GM18498 (cell line): ENCODE measurements at regions not wholly inside any gene's neighbourhood (a gene's known extent, or its start where the extent isn't known, plus 50 kb on each side); places are given as distances from the start of the nearest gene placed in this dataset.

Experiments
- ATAC-seq: cut with Tn5 transposase; IDR thresholded peaks from one replicate; pipeline ENCODE4 v1.9.1; 2021; ENCODE audit warnings: mild to moderate bottlenecking, moderate library complexity; ENCODE audit not compliant: unreplicated experiment

DNA sequence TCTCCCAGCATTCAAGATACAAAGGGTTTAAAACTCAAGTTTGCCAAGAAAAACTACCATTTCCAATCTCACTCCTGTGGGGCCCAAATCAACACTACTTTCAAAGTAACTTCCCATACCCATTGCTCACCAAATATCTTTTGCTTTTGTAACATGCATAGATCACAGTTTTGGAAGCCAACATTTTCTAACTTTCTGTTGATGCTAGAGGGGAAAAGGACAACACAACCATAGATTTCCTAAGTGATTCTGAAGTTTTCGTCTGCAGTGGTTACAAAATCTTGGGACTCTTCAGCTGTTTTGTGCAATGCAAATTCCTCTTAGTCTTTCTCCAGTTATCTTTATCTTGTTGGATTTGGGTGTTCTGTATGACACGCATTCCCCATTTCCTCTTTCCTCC, 94.1 kb upstream of the PAPPA start:
- no peak for ATAC-seq

DNA sequence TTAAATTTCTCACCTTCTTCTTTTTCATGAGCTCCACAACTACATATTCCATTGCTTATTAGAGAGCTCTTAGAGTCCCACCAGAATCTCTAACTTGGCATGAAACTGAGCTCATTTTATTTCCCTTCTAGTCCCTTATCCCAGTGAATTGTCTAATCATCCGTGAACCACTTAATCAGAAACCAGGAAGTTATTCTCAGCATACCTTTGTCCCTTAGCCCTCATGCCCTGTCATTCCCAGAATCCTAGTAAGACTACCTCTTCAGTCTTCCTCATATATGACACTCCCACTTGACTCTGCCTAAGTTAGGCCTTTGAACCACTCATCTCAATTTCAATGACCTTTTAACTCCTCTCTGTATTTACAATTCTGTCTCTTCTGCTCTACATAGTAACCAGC, 93.0 kb upstream of the PAPPA start:
- ATAC-seq = no peak

GRCh38 chr9:116061546-116062205, 91.9 kb upstream of the PAPPA start:
- no peak for ATAC-seq

DNA sequence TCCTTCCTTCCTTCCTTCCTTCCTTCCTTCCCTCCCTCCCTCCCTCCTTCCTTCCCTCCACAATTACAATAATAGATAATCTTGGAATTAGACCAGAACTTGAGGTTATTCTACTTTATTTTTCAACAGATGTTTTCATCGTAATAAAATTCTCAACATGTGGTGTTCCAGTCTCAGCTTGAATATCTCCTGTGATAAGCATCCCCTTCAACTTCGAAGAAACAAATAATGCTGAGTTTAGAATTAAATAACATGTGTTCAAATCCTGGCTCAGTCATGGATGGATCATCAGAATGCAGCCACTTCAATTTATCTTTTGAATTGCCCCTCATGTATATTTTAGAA, 91.4 kb upstream of the PAPPA start:
- no peak for ATAC-seq

DNA sequence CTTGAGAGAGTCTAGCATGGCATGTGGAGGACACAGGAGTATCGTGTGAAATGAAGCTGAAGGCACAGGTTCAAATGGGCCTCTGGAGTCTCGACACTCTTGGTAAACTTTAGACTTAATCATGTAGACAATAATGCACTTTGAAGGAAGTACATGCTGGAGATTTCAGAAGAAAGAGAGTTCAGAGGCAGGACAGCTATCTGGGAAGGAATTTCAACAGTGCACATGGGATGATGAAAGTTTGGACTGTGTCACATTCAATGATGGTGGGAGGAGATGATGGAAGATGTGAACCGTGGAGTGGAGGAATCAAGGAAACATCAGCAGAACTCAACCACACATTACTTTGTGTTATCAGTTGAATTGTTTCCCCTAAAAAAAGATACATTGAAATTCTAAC, 88.6 kb upstream of the PAPPA start:
- ATAC-seq = no peak

GRCh38 chr9:116066221-116066620, 87.4 kb upstream of the PAPPA start:
- no peak for ATAC-seq

DNA sequence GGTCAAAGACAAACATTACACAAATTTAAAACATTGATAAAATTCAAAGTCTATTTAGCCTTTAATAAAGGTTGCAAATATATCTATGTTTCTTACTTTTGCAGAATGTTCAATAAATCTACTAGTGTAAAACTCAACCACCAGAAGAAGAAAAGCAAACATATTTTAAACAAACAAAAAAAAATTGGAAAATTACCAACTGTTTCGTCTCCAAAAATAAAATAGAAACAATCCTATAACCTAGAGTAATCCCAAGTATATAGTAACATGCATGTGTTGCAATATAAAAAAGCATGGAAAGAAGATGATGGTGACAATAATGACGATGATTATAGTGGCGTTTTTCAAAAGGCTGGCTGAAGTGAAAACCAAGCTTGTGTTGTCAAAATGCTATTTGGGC, 86.0 kb upstream of the PAPPA start:
- ATAC-seq = no peak

DNA sequence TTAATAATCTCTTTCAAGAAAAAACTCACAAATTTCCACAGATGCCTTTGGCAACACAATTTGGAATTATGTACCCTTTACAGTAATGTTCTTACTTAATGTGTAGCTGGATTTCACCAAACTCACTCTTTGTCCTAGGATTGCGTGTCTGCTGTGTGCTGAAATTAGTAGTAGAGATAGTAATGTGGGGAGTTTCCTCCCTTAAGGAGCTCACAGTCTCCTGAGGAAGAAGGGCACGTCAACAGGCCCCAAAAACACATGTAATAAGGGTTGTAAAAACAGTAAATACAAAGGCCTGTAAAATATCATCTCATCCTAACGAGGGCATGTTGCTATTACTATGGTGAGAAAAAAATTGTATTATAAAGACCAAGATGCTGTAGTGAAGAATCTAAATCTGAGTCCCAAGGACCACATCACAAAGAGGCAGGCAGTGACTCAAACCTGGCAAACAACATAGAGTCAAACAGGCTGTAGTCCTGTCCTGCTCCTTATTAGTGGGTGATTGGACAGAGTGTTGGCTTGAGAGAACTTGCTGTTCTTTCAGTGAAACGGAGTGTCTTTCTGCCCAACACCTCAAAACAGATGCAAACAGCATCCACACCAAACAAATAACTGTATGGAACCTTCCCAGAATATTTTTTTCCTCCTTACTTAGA, 83.2 kb upstream of the PAPPA start:
- no peak for ATAC-seq

DNA sequence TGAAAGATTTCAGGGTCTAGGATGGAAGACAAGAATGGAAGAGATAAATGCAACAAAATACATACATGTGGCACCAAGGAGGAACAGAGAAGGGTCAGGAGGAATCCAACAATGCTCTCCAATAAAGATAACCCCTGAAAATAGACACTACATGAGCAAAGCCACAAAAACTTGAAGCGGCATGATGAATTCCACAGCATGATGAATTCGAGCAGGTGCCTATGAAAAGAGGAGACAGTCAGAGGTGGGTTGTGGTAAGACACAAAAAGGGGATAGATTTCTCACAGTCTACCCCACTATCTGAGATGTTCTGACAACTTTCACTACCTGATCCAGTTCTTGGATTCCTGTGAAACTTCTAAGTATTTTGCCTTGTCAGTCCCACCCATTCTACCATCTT, 81.5 kb upstream of the PAPPA start:
- no peak for ATAC-seq

GRCh38 chr9:116073826-116074225, 79.8 kb upstream of the PAPPA start:
- ATAC-seq = no peak

GRCh38 chr9:116074658-116075057, 78.9 kb upstream of the PAPPA start:
- ATAC-seq = no peak

- no peak for ATAC-seq
These were observed 78.4 kb upstream of the PAPPA start for GRCh38 chr9:116075191-116075590.

DNA sequence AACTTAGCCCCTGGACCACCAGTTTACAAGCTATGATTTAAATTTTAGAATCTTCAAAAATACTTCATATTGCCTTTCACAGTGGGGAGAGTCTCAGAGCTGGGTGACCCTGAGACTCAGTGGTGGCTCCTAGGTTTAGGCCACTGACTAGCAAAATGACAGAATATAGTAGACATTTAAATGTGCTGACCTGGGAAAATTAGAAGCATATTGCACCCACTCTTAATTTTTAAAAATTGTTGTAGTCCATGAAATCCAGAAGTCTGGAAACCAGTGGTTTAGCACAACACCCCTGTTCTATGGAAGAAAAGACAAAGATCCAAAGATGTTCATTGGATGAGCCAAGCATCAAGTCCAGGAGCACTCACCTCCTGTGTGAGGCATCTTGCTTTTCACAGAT, 75.0 kb upstream of the PAPPA start:
- ATAC-seq = no peak

DNA sequence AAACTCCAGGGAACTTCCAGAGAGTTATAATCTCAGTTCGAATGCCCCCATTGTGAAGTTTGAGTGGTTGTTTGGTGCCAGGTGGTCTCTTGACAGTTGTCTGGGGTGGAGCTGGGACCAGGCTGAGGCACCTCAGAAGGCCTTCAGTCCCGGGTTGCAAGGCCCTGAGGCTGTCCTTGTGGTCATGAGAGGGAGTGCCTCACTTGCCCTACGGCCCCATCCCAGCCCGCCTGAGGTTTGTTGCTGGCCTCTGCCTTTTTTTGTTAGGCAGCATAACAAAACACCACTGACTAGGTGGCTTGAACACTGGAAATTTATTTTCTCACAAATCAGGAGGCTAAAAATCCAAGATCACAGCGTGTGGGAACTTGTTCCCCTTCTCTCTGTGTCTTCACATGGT, 73.0 kb upstream of the PAPPA start:
- ATAC-seq = no peak

- ATAC-seq = no peak
These were observed 72.0 kb upstream of the PAPPA start for GRCh38 chr9:116081435-116082115.

- ATAC-seq = no peak
These were observed 69.8 kb upstream of the PAPPA start for GRCh38 chr9:116083837-116084236.

GRCh38 chr9:116084497-116084896, 69.1 kb upstream of the PAPPA start:
- no peak for ATAC-seq

- ATAC-seq = no peak
These were observed 66.3 kb upstream of the PAPPA start for GRCh38 chr9:116087246-116087645.

GRCh38 chr9:116087751-116088194, 65.8 kb upstream of the PAPPA start:
- no peak for ATAC-seq

- no peak for ATAC-seq
These were observed 65.2 kb upstream of the PAPPA start for GRCh38 chr9:116088396-116088795.

DNA sequence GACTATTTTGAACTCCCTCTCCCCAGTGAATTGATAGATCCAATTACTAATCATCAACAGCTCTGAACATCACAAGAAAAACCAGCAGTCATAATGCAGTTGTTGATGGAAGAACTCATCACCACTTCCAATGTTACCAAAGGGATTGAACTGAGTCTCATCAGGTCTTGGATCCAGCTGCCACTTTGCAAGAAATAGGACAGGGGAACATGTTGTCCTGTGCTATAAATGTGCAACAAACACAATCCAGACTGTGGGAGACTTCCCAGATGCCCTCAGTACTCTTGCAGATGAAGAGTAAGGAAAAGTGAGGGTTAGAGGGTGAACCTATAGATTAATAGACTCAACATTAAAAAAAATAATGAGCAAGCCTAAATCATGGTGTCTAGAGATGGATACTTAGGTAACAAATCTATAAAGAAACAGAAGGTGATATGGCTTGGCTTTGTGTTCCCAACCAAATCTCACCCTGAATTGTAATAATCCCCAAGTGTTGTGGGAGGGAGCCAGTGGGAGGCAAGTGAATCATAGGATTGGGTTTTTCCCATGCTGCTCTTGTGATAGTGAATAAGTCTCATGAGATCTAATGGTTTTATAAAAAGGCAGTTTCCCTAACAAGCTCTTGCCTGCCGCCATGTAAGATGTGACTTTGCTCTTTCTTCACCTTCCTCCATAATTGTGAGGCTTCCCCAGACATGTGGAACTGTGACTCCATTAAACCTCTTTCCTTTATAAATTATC, 63.4 kb upstream of the PAPPA start:
- no peak for ATAC-seq

DNA sequence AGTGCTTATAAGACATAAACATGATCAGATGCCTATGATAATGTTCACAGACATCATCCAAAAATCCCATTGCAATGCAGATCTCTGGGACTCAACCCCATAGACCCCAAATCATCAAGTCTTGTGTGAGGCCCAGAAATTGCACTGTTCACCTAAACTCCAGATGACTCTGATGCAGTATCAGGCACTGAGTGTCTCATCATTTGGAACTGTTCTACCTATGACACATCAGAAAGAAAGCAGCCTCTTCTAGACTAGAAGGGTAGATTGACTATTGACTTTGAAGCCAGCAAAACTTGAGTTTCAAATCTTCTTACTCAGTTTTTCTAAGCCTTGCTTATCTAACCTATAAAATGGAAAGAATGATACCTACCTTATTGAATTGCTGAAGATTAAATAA, 58.7 kb upstream of the PAPPA start:
- ATAC-seq = no peak
